H9 (cell line): ENCODE measurements at regions not wholly inside any gene's neighbourhood (a gene's known extent, or its start where the extent isn't known, plus 50 kb on each side); places are given as distances from the start of the nearest gene placed in this dataset.

Source experiments
- DNase-seq: peaks from one replicate; pipeline ENCODE4 v3.0.0-alpha.2; 2017
- H2AFZ ChIP-seq: one replicate; pipeline ENCODE4 v1.6.1; 2013; ENCODE audit warnings: mild to moderate bottlenecking, low read length, control low read depth, moderate library complexity
- H2AK5ac ChIP-seq: 2 replicates; pipeline ENCODE4 v1.6.1; 2013; ENCODE audit warnings: low read length, control low read depth, mixed read lengths; ENCODE audit not compliant: insufficient read length
- H2BK120ac ChIP-seq: one replicate; pipeline ENCODE4 v1.6.1; 2013; ENCODE audit warnings: low read depth, mild to moderate bottlenecking, low read length, control low read depth, inconsistent platforms; ENCODE audit not compliant: poor library complexity, severe bottlenecking
- H2BK12ac ChIP-seq: 2 replicates; pipeline ENCODE4 v1.6.1; 2013; ENCODE audit warnings: low read length, control low read depth, mixed read lengths, low read depth; ENCODE audit not compliant: insufficient read length
- H2BK15ac ChIP-seq: 2 replicates; pipeline ENCODE4 v1.6.1; 2013; ENCODE audit warnings: low read depth, low read length, control low read depth
- H2BK20ac ChIP-seq: one replicate; pipeline ENCODE4 v1.6.1; 2013; ENCODE audit warnings: low read depth, mild to moderate bottlenecking, low read length, control low read depth, inconsistent platforms; ENCODE audit not compliant: poor library complexity, severe bottlenecking
- H2BK5ac ChIP-seq: 2 replicates; pipeline ENCODE4 v1.6.1; 2013; ENCODE audit warnings: low read length, control low read depth, mixed read lengths; ENCODE audit not compliant: insufficient read length
- H3K14ac ChIP-seq: 2 replicates; pipeline ENCODE4 v1.6.1; 2013; ENCODE audit warnings: low read length, control low read depth; ENCODE audit not compliant: insufficient read depth
- H3K18ac ChIP-seq: 2 replicates; pipeline ENCODE4 v1.6.1; 2013; ENCODE audit warnings: low read depth, mild to moderate bottlenecking, mixed read lengths, low read length, control low read depth; ENCODE audit not compliant: insufficient read length
- H3K23ac ChIP-seq: 2 replicates; pipeline ENCODE4 v1.6.1; 2013; ENCODE audit warnings: low read length, control low read depth, mixed read lengths, low read depth; ENCODE audit not compliant: insufficient read length
- H3K23me2 ChIP-seq: 2 replicates; pipeline ENCODE4 v1.6.1; 2013; ENCODE audit warnings: low read depth, mild to moderate bottlenecking, mixed read lengths, low read length, control low read depth; ENCODE audit not compliant: insufficient read length, poor library complexity, severe bottlenecking
- H3K27ac ChIP-seq: 2 replicates; pipeline ENCODE4 v1.5.1; 2013; ENCODE audit warnings: low read length, control low read depth, mixed read lengths, low read depth; ENCODE audit not compliant: insufficient read length
- H3K27me3 ChIP-seq: 2 replicates; pipeline ENCODE4 v1.6.1; 2013; ENCODE audit warnings: low read length, control low read depth, inconsistent platforms; ENCODE audit not compliant: insufficient read depth
- H3K4ac ChIP-seq: 2 replicates; pipeline ENCODE4 v1.6.1; 2013; ENCODE audit warnings: low read depth, mild to moderate bottlenecking, control low read depth, inconsistent platforms, low read length, moderate library complexity
- H3K4me1 ChIP-seq: 2 replicates; pipeline ENCODE4 v1.6.1; 2013; ENCODE audit warnings: low read length, control low read depth, inconsistent platforms; ENCODE audit not compliant: insufficient read depth
- H3K4me2 ChIP-seq: 2 replicates; pipeline ENCODE4 v1.6.1; 2013; ENCODE audit warnings: low read length, control low read depth, mixed read lengths; ENCODE audit not compliant: insufficient read length, insufficient read depth
- H3K56ac ChIP-seq: 2 replicates; pipeline ENCODE4 v1.6.1; 2013; ENCODE audit warnings: low read depth, mild to moderate bottlenecking, mixed read lengths, low read length, control low read depth; ENCODE audit not compliant: insufficient read length
- H3K79me1 ChIP-seq: 2 replicates; pipeline ENCODE4 v1.6.1; 2013; ENCODE audit warnings: low read depth, mild to moderate bottlenecking, moderate library complexity, low read length, control low read depth, inconsistent platforms; ENCODE audit not compliant: insufficient read depth, poor library complexity, severe bottlenecking
- H3K79me2 ChIP-seq: 2 replicates; pipeline ENCODE4 v1.6.1; 2013; ENCODE audit warnings: low read length, control low read depth, inconsistent platforms; ENCODE audit not compliant: insufficient read depth
- H3K9ac ChIP-seq: 2 replicates; pipeline ENCODE4 v1.6.1; 2013; ENCODE audit warnings: low read length, control low read depth, mixed read lengths; ENCODE audit not compliant: insufficient read length; ENCODE audit errors: extremely low read depth
- H3K9me3 ChIP-seq: one replicate; pipeline ENCODE4 v1.6.1; 2013; ENCODE audit warnings: low read depth, low read length, inconsistent platforms; ENCODE audit not compliant: control insufficient read depth
- H3T11ph ChIP-seq: one replicate; pipeline ENCODE4 v1.6.1; 2013; ENCODE audit warnings: mild to moderate bottlenecking, low read length, control low read depth, inconsistent platforms
- H4K20me1 ChIP-seq: one replicate; pipeline ENCODE4 v1.6.1; 2013; ENCODE audit not compliant: control insufficient read depth, insufficient read length, insufficient read depth
- H4K5ac ChIP-seq: 2 replicates; pipeline ENCODE4 v1.6.1; 2013; ENCODE audit warnings: low read depth, mild to moderate bottlenecking, mixed read lengths, low read length, control low read depth; ENCODE audit not compliant: insufficient read length
- H4K8ac ChIP-seq: replicated peaks from 2 replicates; pipeline ENCODE4 v1.6.1; 2013; ENCODE audit warnings: low read length, control low read depth, mixed read lengths, low read depth; ENCODE audit not compliant: insufficient read length
- H4K91ac ChIP-seq: 2 replicates; pipeline ENCODE4 v1.6.1; 2013; ENCODE audit warnings: low read depth, mild to moderate bottlenecking, moderate library complexity, mixed read lengths, low read length, control low read depth; ENCODE audit not compliant: insufficient read length
- H3K27ac Mint-ChIP-seq, 3 experiments: 2 replicates in 2 of 3; 3 replicates in 1 of 3; pipeline ENCODE4 v1.8.0; 2020 to 2021; ENCODE audit warnings: mixed read lengths in 3 of 3, mild to moderate bottlenecking in 1 of 3, moderate library complexity in 1 of 3
- H3K27me3 Mint-ChIP-seq: 2 replicates; pipeline ENCODE4 v1.8.0; 2021; ENCODE audit warnings: low read depth, mild to moderate bottlenecking, moderate library complexity, mixed read lengths
- H3K36me3 Mint-ChIP-seq, 3 experiments: 2 replicates in 2 of 3; 3 replicates in 1 of 3; pipeline ENCODE4 v1.8.0; 2020 to 2021; ENCODE audit warnings: low read depth in 3 of 3, mixed read lengths in 3 of 3; ENCODE audit not compliant: insufficient read depth in 1 of 3
- H3K4me1 Mint-ChIP-seq, 2 experiments: 2 replicates each; pipeline ENCODE4 v1.8.0; 2020; ENCODE audit warnings: mixed read lengths in 2 of 2
- H3K4me3 Mint-ChIP-seq, 2 experiments: 2 replicates in 1 of 2; 3 replicates in 1 of 2; pipeline ENCODE4 v1.8.0; 2020 to 2021; ENCODE audit warnings: mild to moderate bottlenecking in 2 of 2, mixed read lengths in 2 of 2, moderate library complexity in 1 of 2
- H3K9me3 Mint-ChIP-seq, 2 experiments: 2 replicates in 1 of 2; 3 replicates in 1 of 2; pipeline ENCODE4 v1.8.0; 2020; ENCODE audit warnings: mild to moderate bottlenecking in 2 of 2, mixed read lengths in 2 of 2, moderate library complexity in 1 of 2
- CTCF ChIP-seq: fragments of 200-600 bp; sonication (generic); conservative IDR thresholded peaks from 3 replicates; pipeline ENCODE4 v1.8.0; 2021; ENCODE audit warnings: antibody characterized with exemption, mild to moderate bottlenecking
- WGBS: extraction: QIAGEN DNeasy Blood & Tissue Kit; methylation state at CpG from one replicate; pipeline ENCODE4 v1.1.7; 2013; ENCODE audit warnings: missing lambda C conversion rate, low lambda C conversion rate, mixed read lengths; ENCODE audit not compliant: insufficient read length; ENCODE audit errors: extremely low coverage; 5-methylcytosine and 5-hydroxymethylcytosine counted together

- peaks cover 16 to 85% of the 10 kb centered on the region in 2 experiments for H3K9me3 Mint-ChIP-seq
- no peak overlapping the region for H4K8ac ChIP-seq
- H2BK12ac ChIP-seq: no peak overlapping the region
- TF ChIP-seq CTCF: no peak; the same call in 2 of the 3 replicates
- H3K79me2 ChIP-seq: no peaks in the 10 kb centered on the region
- no peaks in the 10 kb centered on the region for H3K4me1 Mint-ChIP-seq
- H4K5ac ChIP-seq: no peak overlapping the region
- no peak overlapping the region for H2BK15ac ChIP-seq
- H3K4me3 Mint-ChIP-seq: no peak overlapping the region
- H2AK5ac ChIP-seq: no peak overlapping the region
- H3K23ac ChIP-seq: no peak overlapping the region
- H3K4me2 ChIP-seq: no peak overlapping the region
- H3K14ac ChIP-seq: no peak overlapping the region
- no peaks in the 10 kb centered on the region for H3K23me2 ChIP-seq
- no peak overlapping the region for H3K56ac ChIP-seq
- H2BK120ac ChIP-seq: no peak overlapping the region
- H2AFZ ChIP-seq: no peak overlapping the region
- H3K9ac ChIP-seq: no peak overlapping the region
- H3K36me3 Mint-ChIP-seq: peaks cover 4 to 15% (median 4%) of the 10 kb centered on the region in 3 experiments; a peak in 6 of 7 replicates
- H3K27ac Mint-ChIP-seq: no peak overlapping the region
- H4K20me1 ChIP-seq: no peaks in the 10 kb centered on the region
- H3K18ac ChIP-seq: no peak overlapping the region
- DNase-seq: no peak
- H3K4me1 ChIP-seq: no peaks in the 10 kb centered on the region
- H3K4ac ChIP-seq: no peak overlapping the region
- no peak overlapping the region for H3K27ac ChIP-seq
- peaks cover 8% of the 10 kb centered on the region for H3K27me3 Mint-ChIP-seq
- no peaks in the 10 kb centered on the region for H3K27me3 ChIP-seq
- no peak overlapping the region for H2BK20ac ChIP-seq
- H4K91ac ChIP-seq: no peak overlapping the region
- no CpG with 5 or more reads among the region's 42 CpGs for WGBS
- no peak overlapping the region for H3T11ph ChIP-seq
- no peak overlapping the region for H2BK5ac ChIP-seq
- no peaks in the 10 kb centered on the region for H3K79me1 ChIP-seq
- peaks cover 90% of the 10 kb centered on the region for H3K9me3 ChIP-seq
Measured at GRCh38 chr1:2875707-2876561, 74.4 kb upstream of the TTC34 start.
